ENCODE measurements at regions not wholly inside any gene's neighbourhood (a gene's known extent, or its start where the extent isn't known, plus 50 kb on each side); places are given as distances from the start of the nearest gene placed in this dataset.

- H3K4me1 Mint-ChIP-seq: peaks cover 6% of the 10 kb centered on the region
- CTCF ChIA-PET: no interaction called here
- no peaks in the 10 kb centered on the region for H3K4me1 ChIP-seq (ENCODE audit: control insufficient read depth in 2 of 2, insufficient read depth in 2 of 2, low read length in 2 of 2)
- ATAC-seq (ENCODE audit: low read depth) (no peak), DNase-seq (no peak)
- H3K27ac ChIP-seq (ENCODE audit: low read length in 2 of 2): no peak overlapping the region
- H3K79me2 ChIP-seq (ENCODE audit: control insufficient read depth, insufficient read depth, low read length): no peaks in the 10 kb centered on the region
- no CpG with 5 or more reads among the region's 1 CpG for WGBS (ENCODE audit: insufficient coverage)
- intact Hi-C loops (cut with micrococcal nuclease): no loop called here
- H3K9me3 Mint-ChIP-seq (ENCODE audit: insufficient read depth): no peaks in the 10 kb centered on the region
- H3K27ac Mint-ChIP-seq: no peak overlapping the region
- H3K4me3 ChIP-seq (ENCODE audit: control extremely low read depth in 1 of 5, extremely low read depth in 1 of 5, insufficient read depth in 1 of 5, low read depth in 2 of 5, low read length in 4 of 5): no peak overlapping the region
- no peaks in the 10 kb centered on the region for H3K27me3 Mint-ChIP-seq
- no peak overlapping the region for H3K9ac ChIP-seq (ENCODE audit: low read length)
- POLR2A ChIA-PET: no interaction called here
- no peak overlapping the region for H2AFZ ChIP-seq (ENCODE audit: insufficient read depth, low read depth, low read length, poor library complexity, severe bottlenecking)
- H3K4me2 ChIP-seq (replicated peaks; ENCODE audit: low read depth, low read length, poor library complexity, severe bottlenecking): no peak overlapping the region
- H3K9me3 ChIP-seq (ENCODE audit: control extremely low read depth in 1 of 3, control insufficient read depth in 2 of 3, insufficient read depth in 1 of 3, low read length in 2 of 3): no peaks in the 10 kb centered on the region
- H3K4me3 Mint-ChIP-seq: no peak overlapping the region
- H3K27me3 ChIP-seq (replicated peaks in 1 of 4; ENCODE audit: control extremely low read depth in 1 of 4, control insufficient read depth in 3 of 4, insufficient read depth in 4 of 4, low read length in 3 of 4): no peaks in the 10 kb centered on the region
- no peaks in the 10 kb centered on the region for H3K36me3 ChIP-seq (replicated peaks in 1 of 2; ENCODE audit: control extremely low read depth in 1 of 2, control insufficient read depth in 1 of 2, extremely low read depth in 1 of 2, insufficient read depth in 2 of 2, low read length in 1 of 2)
- no peaks in the 10 kb centered on the region for H4K20me1 ChIP-seq (ENCODE audit: control insufficient read depth, insufficient read depth, low read length, poor library complexity, severe bottlenecking)
- TF ChIP-seq, protein P1, sequence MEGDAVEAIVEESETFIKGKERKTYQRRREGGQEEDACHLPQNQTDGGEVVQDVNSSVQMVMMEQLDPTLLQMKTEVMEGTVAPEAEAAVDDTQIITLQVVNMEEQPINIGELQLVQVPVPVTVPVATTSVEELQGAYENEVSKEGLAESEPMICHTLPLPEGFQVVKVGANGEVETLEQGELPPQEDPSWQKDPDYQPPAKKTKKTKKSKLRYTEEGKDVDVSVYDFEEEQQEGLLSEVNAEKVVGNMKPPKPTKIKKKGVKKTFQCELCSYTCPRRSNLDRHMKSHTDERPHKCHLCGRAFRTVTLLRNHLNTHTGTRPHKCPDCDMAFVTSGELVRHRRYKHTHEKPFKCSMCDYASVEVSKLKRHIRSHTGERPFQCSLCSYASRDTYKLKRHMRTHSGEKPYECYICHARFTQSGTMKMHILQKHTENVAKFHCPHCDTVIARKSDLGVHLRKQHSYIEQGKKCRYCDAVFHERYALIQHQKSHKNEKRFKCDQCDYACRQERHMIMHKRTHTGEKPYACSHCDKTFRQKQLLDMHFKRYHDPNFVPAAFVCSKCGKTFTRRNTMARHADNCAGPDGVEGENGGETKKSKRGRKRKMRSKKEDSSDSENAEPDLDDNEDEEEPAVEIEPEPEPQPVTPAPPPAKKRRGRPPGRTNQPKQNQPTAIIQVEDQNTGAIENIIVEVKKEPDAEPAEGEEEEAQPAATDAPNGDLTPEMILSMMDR (IDR thresholded peaks at IDR 0.05): no peak
- no peak for TF ChIP-seq EZH2 (IDR thresholded peaks at IDR 0.05; ENCODE audit: borderline replicate concordance, insufficient read depth, low read depth, low read length, poor library complexity, severe bottlenecking)
Observed at GRCh38 chr18:44626236-44626635, 54.5 kb upstream of the SETBP1 start.

DNA sequence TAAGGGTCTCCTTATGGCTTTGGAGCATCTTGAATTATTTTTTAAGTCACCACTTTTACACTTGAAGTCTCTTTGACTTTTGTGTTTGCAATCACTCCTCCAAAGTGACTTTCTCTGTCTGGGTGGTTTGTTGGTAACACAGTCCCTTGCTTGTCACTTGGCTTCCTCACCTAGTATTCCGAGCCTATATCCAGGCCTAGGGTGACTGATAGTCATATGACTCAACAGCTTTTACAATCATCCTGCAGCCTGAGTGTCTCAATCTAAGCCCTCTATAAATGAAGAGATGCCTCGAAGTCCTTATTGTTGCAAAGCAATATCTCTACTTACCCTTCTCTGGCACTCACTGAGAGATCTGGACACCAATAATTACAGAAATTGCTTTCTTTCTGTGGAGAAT is 53.9 kb upstream of the SETBP1 start:
- Histone ChIP-seq H3K36me3 (replicated peaks in 1 of 2; ENCODE audit: control extremely low read depth in 1 of 2, control insufficient read depth in 1 of 2, extremely low read depth in 1 of 2, insufficient read depth in 2 of 2, low read length in 1 of 2) (no peaks in the 10 kb centered on the region), H3K4me1 (ENCODE audit: control insufficient read depth in 2 of 2, insufficient read depth in 2 of 2, low read length in 2 of 2) (no peaks in the 10 kb centered on the region), H2AFZ (ENCODE audit: insufficient read depth, low read depth, low read length, poor library complexity, severe bottlenecking) (no peak overlapping the region), H3K9ac (ENCODE audit: low read length) (no peak overlapping the region), H4K20me1 (ENCODE audit: control insufficient read depth, insufficient read depth, low read length, poor library complexity, severe bottlenecking) (no peaks in the 10 kb centered on the region), H3K27ac (ENCODE audit: low read length in 2 of 2) (no peak overlapping the region), H3K4me3 (ENCODE audit: control extremely low read depth in 1 of 5, extremely low read depth in 1 of 5, insufficient read depth in 1 of 5, low read depth in 2 of 5, low read length in 4 of 5) (no peak overlapping the region), H3K9me3 (ENCODE audit: control extremely low read depth in 1 of 3, control insufficient read depth in 2 of 3, insufficient read depth in 1 of 3, low read length in 2 of 3) (no peaks in the 10 kb centered on the region), H3K27me3 (replicated peaks in 1 of 4; ENCODE audit: control extremely low read depth in 1 of 4, control insufficient read depth in 3 of 4, insufficient read depth in 4 of 4, low read length in 3 of 4) (no peaks in the 10 kb centered on the region), H3K4me2 (replicated peaks; ENCODE audit: low read depth, low read length, poor library complexity, severe bottlenecking) (no peak overlapping the region), H3K79me2 (ENCODE audit: control insufficient read depth, insufficient read depth, low read length) (no peaks in the 10 kb centered on the region)
- H3K4me1 Mint-ChIP-seq: peaks cover 6% of the 10 kb centered on the region
- ChIA-PET CTCF (no interaction called here), POLR2A (no interaction called here)
- H3K9me3 Mint-ChIP-seq (ENCODE audit: insufficient read depth): no peaks in the 10 kb centered on the region
- WGBS (ENCODE audit: insufficient coverage): 100% methylated on average over 2 of the region's 2 CpGs
- DNase-seq (no peak), ATAC-seq (ENCODE audit: low read depth) (no peak)
- TF ChIP-seq EZH2 (IDR thresholded peaks at IDR 0.05; ENCODE audit: borderline replicate concordance, insufficient read depth, low read depth, low read length, poor library complexity, severe bottlenecking): no peak
- TF ChIP-seq, protein P1 (IDR thresholded peaks at IDR 0.05): no peak
- intact Hi-C loops (cut with micrococcal nuclease): no loop called here
- H3K4me3 Mint-ChIP-seq: no peak overlapping the region
- no peaks in the 10 kb centered on the region for H3K27me3 Mint-ChIP-seq
- no peak overlapping the region for H3K27ac Mint-ChIP-seq

Data from B cell (primary cell).